ENCODE measurements at regions not wholly inside any gene's neighbourhood (a gene's known extent, or its start where the extent isn't known, plus 50 kb on each side); places are given as distances from the start of the nearest gene placed in this dataset.
"Not testable (repeated sequence)": the region's sequence is repeated elsewhere in the genome, so short reads cannot be mapped to it uniquely, and the experiment has no call there.

DNA sequence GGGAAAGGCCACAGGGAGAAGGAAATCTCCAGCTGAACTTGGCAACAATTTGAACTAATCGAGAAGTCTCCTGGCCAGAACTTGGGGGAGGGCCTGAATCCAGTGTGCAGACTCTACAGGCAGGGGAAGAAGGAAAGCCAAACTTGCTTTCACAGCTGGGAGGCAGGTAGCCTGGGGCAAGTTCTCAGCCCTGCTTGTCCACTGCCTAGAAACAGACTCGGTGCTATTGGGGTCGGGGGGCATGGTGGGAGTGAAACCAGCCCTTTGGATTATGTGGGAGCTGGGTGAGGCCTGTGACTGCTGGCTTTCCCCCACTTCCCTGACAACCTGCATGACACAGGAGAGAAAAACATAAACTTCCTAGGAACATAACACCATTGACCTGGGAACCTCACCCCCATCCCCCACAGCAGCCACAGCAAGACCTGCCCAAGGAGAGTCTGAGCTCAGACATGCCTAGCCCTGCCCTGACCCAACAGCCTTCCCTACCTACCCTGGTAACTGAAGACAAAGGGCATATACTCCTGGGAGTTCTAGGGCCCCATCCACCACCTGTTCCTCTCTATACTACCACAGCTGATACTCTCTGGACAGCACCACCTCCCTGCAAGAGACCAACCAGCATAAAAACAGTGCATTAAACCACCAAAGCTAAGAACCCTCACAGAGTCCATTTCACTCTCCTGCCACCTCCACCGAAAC, 103.7 kb upstream of the MNS1 start:
- no peak for DNase-seq (ENCODE audit: low read depth)

DNA sequence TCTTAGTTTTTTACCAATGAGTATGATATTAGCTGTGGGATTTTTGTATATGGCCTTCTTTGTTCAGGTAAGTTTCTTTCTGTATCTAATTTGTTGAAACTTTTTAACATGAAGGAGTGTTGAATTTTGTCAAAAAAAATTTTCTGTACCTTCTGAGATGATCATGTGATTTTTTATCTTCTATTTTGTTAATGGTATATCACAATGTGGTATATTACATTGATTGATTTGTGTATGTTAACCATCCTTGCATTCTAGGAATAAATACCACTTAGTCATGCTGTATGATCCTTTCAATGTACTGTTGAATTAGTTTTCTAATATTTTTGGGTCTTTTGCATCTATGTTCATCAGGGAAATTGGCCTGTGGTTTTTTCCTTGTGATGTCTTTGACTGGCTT, 92.5 kb upstream of the MNS1 start:
- DNase-seq (ENCODE audit: low read depth): no peak

DNA sequence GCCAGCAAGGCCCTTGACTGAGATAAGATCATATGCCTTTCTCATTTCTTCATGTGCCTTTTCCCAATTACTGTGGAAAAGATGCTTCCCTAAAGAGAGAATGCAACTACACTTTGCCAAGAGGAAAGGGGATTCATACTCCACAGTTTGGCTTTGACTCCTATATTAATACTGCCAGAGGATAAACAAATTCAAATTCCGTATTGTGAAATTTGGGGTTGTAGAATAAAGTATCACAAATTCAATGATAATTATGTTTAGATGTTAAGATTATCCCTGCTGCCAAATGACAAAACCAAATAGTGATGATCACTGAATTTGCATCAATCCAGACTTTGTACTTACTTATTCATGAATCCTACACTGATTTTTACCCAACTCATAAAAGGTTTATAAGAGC, 88.5 kb upstream of the MNS1 start:
- no peak for DNase-seq (ENCODE audit: low read depth)

DNA sequence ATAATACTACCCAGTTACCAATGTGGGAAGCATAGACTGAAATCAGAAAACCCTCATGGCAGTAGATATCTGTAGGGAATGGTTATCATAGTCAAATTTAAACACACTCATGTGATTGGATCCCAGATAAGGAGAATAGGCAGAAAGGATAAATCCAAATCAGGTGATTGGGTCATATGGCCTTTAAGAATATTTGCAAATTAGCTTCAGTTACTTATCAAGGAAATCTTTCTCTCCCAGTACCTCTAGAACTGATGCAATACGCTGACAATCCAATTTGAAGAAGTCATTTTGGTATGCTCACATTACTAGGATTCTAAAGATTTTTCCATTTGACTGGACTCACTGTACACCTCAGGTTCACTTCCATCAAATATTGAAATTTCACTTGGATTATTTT, 87.7 kb upstream of the MNS1 start:
- no peak for DNase-seq (ENCODE audit: low read depth)

DNA sequence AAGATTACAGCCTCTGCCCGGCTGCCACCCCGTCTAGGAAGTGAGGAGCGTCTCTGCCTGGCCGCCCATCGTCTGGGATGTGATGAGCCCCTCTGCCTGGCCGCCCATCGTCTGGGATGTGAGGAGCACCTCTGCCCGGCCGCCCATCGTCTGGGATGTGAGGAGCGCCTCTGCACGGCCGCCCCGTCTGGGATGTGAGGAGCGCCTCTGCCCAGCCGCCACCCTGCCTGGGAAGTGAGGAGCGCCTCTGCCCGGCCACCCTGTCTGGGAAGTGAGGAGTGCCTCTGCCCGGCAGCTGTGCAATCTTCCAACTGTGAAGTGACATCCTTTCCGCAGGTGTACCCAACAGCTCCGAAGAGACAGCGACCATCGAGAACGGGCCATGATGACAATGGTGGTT, 75.6 kb upstream of the MNS1 start:
- not testable (repeated sequence) for DNase-seq (ENCODE audit: low read depth)

DNA sequence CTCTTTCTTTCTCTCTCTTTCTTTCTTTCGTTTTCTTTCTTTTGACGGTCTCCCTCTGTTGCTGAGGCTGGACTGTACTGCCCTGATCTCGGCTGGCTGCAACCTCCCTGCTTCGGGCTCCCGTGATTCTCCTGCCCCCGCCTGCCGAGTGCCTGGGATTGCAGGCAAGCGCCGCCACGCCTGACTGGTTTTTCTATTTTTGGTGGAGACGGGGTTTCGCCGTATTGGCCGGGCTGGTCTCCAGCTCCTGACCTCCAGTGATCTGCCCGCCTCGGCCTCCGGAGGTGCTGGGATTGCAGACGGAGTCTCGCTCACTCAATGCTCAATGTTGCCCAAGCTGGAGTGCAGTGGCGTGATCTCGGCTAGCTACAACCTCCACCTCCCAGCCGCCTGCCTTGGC, 75.2 kb upstream of the MNS1 start:
- DNase-seq (ENCODE audit: low read depth): not testable (repeated sequence)

DNA sequence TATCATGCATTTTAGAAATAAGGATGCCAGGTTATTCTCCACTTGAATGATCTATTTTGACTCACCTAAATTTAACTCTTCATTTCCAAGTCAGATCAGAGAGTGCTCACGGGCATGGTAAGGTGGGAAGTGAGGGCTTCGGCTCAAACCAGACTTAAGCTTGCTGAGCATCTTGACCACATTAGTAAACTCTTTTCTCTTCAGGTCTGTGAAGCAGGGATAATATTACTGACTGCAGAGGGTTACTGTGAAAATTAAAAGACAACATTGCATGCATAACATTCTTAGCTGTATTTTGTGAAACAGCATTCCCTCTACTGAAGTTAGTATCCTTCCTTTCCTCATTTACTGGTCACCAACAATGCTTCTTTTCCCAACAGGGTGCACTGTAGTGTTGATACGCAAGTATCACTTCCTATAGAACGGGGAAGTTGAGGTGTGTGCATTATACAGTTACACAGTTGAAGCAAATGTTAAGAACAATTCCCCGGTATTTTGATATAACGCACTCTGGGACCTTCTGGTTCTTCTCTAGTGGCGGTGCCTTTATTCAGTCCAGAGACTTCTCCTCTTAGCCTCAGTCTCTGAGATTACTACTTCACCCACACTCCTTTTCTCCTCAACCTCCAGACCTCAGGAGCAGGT, 74.1 kb upstream of the MNS1 start:
- DNase-seq (ENCODE audit: low read depth): no peak

DNA sequence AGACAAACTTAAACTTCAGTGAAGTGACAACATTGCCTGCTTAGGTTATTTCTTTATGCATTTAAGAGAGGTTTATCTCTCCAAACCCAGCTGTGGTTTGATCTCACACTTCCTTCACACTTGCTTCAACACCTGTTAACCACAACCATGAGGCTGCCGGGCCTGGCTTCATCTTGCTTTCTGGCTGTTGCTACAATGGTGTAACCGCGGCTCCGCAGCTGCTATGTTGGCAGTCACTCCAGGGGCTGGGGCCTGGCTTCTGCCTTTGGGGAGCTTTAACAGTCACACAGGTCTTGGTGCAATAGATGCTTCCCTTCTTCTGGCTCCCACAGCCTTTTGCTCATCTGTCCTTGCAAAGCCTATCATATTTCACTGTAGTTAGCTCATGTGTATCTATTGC, 72.9 kb upstream of the MNS1 start:
- peak; percentile 8 for DNase-seq (ENCODE audit: low read depth)

DNA sequence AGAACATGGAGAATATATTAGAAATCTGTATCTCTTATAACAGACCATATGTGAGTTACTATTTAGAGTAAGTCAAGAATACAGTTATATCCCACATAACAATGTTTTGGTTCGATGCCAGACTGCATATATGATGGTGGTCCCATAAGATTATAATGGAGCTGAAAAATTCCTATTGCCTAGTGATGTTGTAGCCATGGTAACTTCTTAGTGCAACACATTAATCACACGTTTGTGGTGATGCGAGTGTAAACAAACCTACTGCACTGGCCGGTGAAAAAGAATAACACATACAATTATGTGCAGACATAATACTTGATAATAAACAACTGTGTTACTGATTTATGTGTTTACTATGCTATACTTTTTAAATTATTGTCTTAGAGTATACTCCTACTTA, 69.8 kb upstream of the MNS1 start:
- no peak for DNase-seq (ENCODE audit: low read depth)

DNA sequence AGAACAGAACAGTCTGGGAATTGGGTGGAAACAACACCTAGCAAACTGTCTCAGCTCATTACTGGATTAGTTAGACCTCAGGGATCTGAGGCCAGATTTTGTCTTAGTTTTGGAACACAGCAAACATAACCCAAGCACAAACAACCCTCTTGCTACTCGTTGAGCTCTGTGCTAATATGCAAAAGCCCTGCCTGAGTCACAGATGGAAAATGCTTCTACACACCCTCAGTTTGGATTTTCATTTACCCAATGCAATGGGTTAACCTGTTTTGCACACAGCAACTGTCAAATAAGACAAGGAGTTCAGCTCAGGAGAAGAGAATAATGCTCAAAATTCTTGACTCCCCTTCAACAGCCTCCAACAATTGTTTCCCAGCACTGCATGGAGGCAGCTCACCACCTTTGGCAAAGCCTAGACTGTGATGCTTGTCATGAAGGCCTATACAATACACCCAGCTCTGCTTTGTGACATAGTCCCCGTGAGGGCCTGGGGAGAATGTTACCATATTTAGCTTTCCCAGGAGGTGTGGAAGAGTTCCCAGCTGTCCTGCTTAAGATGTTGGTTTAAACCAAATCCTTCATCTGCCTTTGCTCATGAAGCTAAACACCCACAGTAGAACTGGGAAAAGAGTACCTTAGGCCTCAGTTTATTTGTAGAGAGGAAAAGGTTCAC, 68.9 kb upstream of the MNS1 start:
- DNase-seq (ENCODE audit: low read depth): no peak

DNA sequence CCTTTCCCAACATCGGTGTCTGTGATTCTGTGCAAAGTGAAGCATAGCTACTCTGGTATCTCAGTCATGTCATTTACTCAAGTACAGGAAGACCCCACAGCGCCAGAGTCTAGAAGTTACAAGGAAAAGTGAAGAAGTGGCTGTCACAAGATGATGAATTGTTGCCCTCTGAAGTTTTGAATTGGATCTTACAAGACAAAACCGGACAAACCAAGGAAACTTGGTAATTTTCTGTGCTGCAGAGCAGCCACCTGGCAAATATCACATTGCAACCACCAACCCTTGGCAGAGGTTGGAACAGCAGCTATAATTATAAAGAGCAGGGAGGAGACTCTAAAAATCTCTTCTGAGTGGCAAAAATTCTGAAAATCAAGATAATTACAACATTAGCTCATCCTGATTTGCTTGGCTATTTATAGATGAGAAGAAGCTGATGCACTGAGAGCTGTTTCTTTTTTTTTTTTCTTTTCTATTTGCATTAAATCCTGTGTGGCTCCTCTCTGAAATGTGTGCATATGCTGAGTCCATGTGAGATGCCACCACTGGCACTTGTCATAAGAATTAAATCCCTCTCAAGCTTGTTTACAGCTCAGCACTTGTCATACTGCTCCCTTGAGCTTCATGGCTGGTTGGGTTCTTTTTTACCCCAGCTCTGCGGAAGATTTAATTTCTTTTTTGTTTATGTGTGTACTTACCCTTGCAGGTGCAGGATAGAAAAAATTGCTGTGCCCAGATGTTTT, 68.0 kb upstream of the MNS1 start:
- DNase-seq (ENCODE audit: low read depth): no peak

DNA sequence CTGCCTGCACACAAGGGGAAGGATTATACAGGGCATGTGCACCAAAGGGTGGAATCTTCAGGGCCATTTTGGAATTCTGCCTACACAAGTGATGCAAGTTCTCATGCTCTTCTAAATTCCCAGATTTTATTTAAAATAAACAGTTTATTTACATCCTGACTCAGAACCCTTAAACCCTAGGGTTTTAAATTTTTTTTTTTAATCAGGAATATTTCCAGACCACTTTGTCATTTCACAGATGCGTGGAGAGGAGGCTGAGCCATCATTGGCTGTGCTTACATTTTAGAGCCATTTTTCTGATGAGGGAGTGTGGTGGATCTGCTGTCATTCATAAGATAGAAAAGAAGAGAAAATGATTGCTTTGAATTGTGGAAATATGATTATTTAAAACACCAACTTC, 65.2 kb upstream of the MNS1 start:
- DNase-seq (ENCODE audit: low read depth): no peak

DNA sequence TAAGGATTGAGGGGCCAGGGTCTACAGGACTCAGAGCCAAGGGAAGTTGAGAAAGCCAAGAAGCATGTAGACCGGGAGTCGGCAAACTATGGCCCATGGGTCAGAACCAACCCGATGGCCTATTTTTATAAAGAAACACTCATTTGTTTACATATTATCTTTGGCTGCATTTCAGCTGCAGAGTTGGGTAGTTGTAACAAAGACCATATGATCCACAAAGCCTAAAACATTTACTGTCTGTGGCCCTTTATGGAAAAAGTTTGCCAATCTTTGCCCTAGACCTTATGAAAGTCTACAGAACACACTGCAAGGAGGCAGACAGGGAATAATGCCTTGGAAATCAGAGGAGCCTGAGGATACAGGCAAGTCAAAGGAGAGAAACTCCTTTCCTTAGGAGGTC, 63.2 kb upstream of the MNS1 start:
- DNase-seq (ENCODE audit: low read depth): peak; percentile 18

DNA sequence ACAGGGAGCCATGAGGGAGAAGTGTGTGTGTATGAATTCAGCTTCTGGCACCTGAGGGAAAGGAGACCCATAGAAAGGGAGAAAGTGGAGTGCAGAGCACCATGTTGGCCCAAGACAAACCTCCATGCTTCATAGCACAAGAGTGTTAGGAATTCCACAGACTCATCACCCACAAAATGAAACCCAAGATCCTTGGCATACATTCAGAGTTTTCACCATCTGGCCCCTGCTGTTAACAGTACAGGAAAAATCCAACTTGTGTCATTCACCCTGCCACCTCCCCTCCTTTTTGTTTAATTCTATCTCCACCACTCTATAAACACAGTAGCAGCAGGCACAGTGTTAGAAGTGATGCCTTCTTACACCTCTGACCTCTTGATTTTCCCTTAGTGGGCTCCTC, 60.0 kb upstream of the MNS1 start:
- DNase-seq (ENCODE audit: low read depth): peak; percentile 78

DNA sequence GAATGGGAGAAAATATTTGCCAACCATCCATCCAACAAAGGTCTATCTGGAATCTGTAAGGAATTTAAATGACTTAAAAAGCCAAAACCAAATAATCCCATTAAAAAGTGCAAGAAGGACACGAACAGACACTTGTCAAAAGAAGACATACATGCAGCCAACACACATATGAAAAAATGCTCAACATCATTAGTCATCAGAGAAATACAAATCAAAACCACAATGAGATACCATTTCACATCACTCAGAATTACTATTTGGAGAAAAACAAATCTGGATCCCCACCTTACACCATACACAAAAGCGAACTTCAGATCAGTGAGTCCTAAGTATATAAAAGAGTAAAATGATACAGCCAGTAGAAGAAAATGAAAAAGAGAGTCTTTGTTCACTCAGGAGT, 58.6 kb upstream of the MNS1 start:
- DNase-seq (ENCODE audit: low read depth): peak; percentile 36

DNA sequence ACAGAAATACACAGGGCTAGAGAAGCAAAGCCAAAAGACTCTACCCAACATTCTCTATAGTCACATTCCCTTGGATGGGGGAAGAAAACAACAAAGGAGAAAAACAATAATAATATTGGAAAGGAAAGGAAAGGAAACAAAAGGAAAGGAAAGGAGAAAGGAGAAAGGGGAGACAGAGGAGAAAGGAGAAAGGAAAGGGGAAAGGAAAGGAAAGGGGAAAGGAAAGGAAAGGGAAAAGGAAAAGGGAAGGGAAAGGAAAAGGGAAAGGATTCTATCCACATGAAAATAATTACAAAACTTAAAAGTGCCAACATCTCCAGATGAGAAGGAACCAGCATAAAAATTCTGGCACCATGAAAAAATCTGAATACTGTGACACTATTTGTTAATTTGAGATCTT, 54.1 kb upstream of the MNS1 start:
- DNase-seq (ENCODE audit: low read depth): no peak
